Middle frontal gyrus (tissue), 1 donor: ENCODE measurements at regions not wholly inside any gene's neighbourhood (a gene's known extent, or its start where the extent isn't known, plus 50 kb on each side); places are given as distances from the start of the nearest gene placed in this dataset.

Source experiments
- DNase-seq: peaks from one replicate; pipeline ENCODE4 v3.0.0-alpha.2; 2015; ENCODE audit warnings: low spot score; ENCODE audit errors: extremely low spot score

GRCh38 chr21:41689289-41689583, 77.6 kb downstream of the RIPK4 start:
- DNase-seq = no peak

GRCh38 chr21:41687633-41688032, 79.2 kb downstream of the RIPK4 start:
- DNase-seq = no peak

- DNase-seq = no peak
These were observed 80.2 kb downstream of the RIPK4 start for GRCh38 chr21:41686664-41687063.

- no peak for DNase-seq
These were observed 81.2 kb downstream of the RIPK4 start for GRCh38 chr21:41685511-41686149.

GRCh38 chr21:41684381-41685245, 82.2 kb downstream of the RIPK4 start:
- DNase-seq = no peak

GRCh38 chr21:41683815-41684214, 83.0 kb downstream of the RIPK4 start:
- DNase-seq = no peak

GRCh38 chr21:41682719-41683179, 84.1 kb downstream of the RIPK4 start:
- no peak for DNase-seq

GRCh38 chr21:41681939-41682718, 84.7 kb downstream of the RIPK4 start:
- DNase-seq = no peak

- DNase-seq = no peak
These were observed 85.5 kb downstream of the RIPK4 start for GRCh38 chr21:41681348-41681801.

GRCh38 chr21:41680444-41681347, 86.2 kb downstream of the RIPK4 start:
- DNase-seq = no peak

GRCh38 chr21:41678924-41679318, 87.9 kb downstream of the RIPK4 start:
- DNase-seq = no peak

- DNase-seq = no peak
These were observed 88.6 kb downstream of the RIPK4 start for GRCh38 chr21:41678016-41678923.

GRCh38 chr21:41677671-41678015, 89.2 kb downstream of the RIPK4 start:
- no peak for DNase-seq

GRCh38 chr21:41676198-41676597, 90.7 kb downstream of the RIPK4 start:
- no peak for DNase-seq

- no peak for DNase-seq
These were observed 91.3 kb downstream of the RIPK4 start for GRCh38 chr21:41675574-41675973.

- DNase-seq = no peak
These were observed 92.5 kb downstream of the RIPK4 start for GRCh38 chr21:41674402-41674801.

GRCh38 chr21:41673596-41674335, 93.1 kb downstream of the RIPK4 start:
- no peak for DNase-seq

GRCh38 chr21:41673071-41673470, 93.8 kb downstream of the RIPK4 start:
- no peak for DNase-seq

GRCh38 chr21:41672543-41672915, 94.3 kb downstream of the RIPK4 start:
- no peak for DNase-seq
